ENCODE measurements at regions not wholly inside any gene's neighbourhood (a gene's known extent, or its start where the extent isn't known, plus 50 kb on each side); places are given as distances from the start of the nearest gene placed in this dataset.

GRCh38 chr20:40257763-40258162 is 431.3 kb downstream of the MAFB start:
- no peak for FAIRE-seq
- no peak for DNase-seq (ENCODE audit: extremely low spot score, insufficient read length, low read depth)

GRCh38 chr20:40255365-40255764 is 433.7 kb downstream of the MAFB start:
- DNase-seq (ENCODE audit: extremely low spot score, insufficient read length, low read depth), result no peak
- FAIRE-seq, result no peak

- no peak for DNase-seq (ENCODE audit: extremely low spot score, insufficient read length, low read depth)
- FAIRE-seq, result no peak
Observed at GRCh38 chr20:40254023-40254772, 434.8 kb downstream of the MAFB start.

- DNase-seq (ENCODE audit: extremely low spot score, insufficient read length, low read depth) (no peak), FAIRE-seq (no peak)
Observed at GRCh38 chr20:40251284-40251932, 437.6 kb downstream of the MAFB start.

GRCh38 chr20:40249805-40250204 is 439.2 kb downstream of the MAFB start:
- FAIRE-seq (no peak), DNase-seq (ENCODE audit: extremely low spot score, insufficient read length, low read depth) (no peak)

- FAIRE-seq (no peak), DNase-seq (ENCODE audit: extremely low spot score, insufficient read length, low read depth) (no peak)
Observed at GRCh38 chr20:40245829-40246228, 443.2 kb downstream of the MAFB start.

GRCh38 chr20:40244286-40244685 is 444.8 kb downstream of the MAFB start:
- FAIRE-seq (no peak), DNase-seq (ENCODE audit: extremely low spot score, insufficient read length, low read depth) (no peak)

- no peak for DNase-seq (ENCODE audit: extremely low spot score, insufficient read length, low read depth)
Observed at GRCh38 chr20:40241596-40242343, 447.3 kb downstream of the MAFB start.

GRCh38 chr20:40238511-40238910 is 450.5 kb downstream of the MAFB start:
- no peak for FAIRE-seq
- no peak for DNase-seq (ENCODE audit: extremely low spot score, insufficient read length, low read depth)

More at GRCh38 chr20:40241596-40242343, 447.3 kb downstream of the MAFB start:
- no peak for FAIRE-seq

GRCh38 chr20:40234593-40234992 is 454.4 kb downstream of the MAFB start:
- FAIRE-seq, result no peak

GRCh38 chr20:40233406-40233805 is 455.6 kb downstream of the MAFB start:
- DNase-seq (ENCODE audit: extremely low spot score, insufficient read length, low read depth) (no peak), FAIRE-seq (no peak)

More at GRCh38 chr20:40234593-40234992, 454.4 kb downstream of the MAFB start:
- DNase-seq (ENCODE audit: extremely low spot score, insufficient read length, low read depth), result no peak

GRCh38 chr20:40232756-40233155 is 456.3 kb downstream of the MAFB start:
- DNase-seq (ENCODE audit: extremely low spot score, insufficient read length, low read depth) (no peak), FAIRE-seq (no peak)

GRCh38 chr20:40232273-40232672 is 456.8 kb downstream of the MAFB start:
- FAIRE-seq, result no peak
- DNase-seq (ENCODE audit: extremely low spot score, insufficient read length, low read depth), result no peak

- FAIRE-seq (no peak), DNase-seq (ENCODE audit: extremely low spot score, insufficient read length, low read depth) (no peak)
Observed at GRCh38 chr20:40230486-40230885, 458.6 kb downstream of the MAFB start.

GRCh38 chr20:40225596-40225995 is 463.4 kb downstream of the MAFB start:
- DNase-seq (ENCODE audit: extremely low spot score, insufficient read length, low read depth), result no peak
- FAIRE-seq, result no peak

- FAIRE-seq (no peak), DNase-seq (ENCODE audit: extremely low spot score, insufficient read length, low read depth) (no peak)
Observed at GRCh38 chr20:40223810-40224209, 465.2 kb downstream of the MAFB start.

GRCh38 chr20:40218971-40219370 is 470.1 kb downstream of the MAFB start:
- DNase-seq (ENCODE audit: extremely low spot score, insufficient read length, low read depth) (no peak), FAIRE-seq (no peak)

- DNase-seq (ENCODE audit: extremely low spot score, insufficient read length, low read depth), result no peak
- FAIRE-seq, result no peak
Observed at GRCh38 chr20:40218316-40218969, 470.6 kb downstream of the MAFB start.

- DNase-seq (ENCODE audit: extremely low spot score, insufficient read length, low read depth) (no peak), FAIRE-seq (no peak)
Observed at GRCh38 chr20:40207655-40208054, 481.4 kb downstream of the MAFB start.

- DNase-seq (ENCODE audit: extremely low spot score, insufficient read length, low read depth), result no peak
- FAIRE-seq, result no peak
Observed at GRCh38 chr20:40205971-40206370, 483.1 kb downstream of the MAFB start.

Measured in GM18507 (cell line).